ENCODE measurements at regions not wholly inside any gene's neighbourhood (a gene's known extent, or its start where the extent isn't known, plus 50 kb on each side); places are given as distances from the start of the nearest gene placed in this dataset.

GRCh38 chr17:64785011-64785421, 122.9 kb upstream of the SMURF2 start:
- peaks cover 0 to 13% of the 10 kb centered on the region in 2 donors for H3K27me3 ChIP-seq
- no peak overlapping the region for H3K4me3 ChIP-seq
- TF ChIP-seq, protein P1, sequence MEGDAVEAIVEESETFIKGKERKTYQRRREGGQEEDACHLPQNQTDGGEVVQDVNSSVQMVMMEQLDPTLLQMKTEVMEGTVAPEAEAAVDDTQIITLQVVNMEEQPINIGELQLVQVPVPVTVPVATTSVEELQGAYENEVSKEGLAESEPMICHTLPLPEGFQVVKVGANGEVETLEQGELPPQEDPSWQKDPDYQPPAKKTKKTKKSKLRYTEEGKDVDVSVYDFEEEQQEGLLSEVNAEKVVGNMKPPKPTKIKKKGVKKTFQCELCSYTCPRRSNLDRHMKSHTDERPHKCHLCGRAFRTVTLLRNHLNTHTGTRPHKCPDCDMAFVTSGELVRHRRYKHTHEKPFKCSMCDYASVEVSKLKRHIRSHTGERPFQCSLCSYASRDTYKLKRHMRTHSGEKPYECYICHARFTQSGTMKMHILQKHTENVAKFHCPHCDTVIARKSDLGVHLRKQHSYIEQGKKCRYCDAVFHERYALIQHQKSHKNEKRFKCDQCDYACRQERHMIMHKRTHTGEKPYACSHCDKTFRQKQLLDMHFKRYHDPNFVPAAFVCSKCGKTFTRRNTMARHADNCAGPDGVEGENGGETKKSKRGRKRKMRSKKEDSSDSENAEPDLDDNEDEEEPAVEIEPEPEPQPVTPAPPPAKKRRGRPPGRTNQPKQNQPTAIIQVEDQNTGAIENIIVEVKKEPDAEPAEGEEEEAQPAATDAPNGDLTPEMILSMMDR (IDR thresholded peaks at IDR 0.05): no peak
- no peak overlapping the region for H3K27ac ChIP-seq
- H3K36me3 ChIP-seq: peaks cover 36% of the 10 kb centered on the region
- peaks cover 0 to 19% of the 10 kb centered on the region in 2 donors for H3K4me1 ChIP-seq
- DNase-seq (ENCODE audit: low spot score): no peak
- H3K9me3 ChIP-seq: no peaks in the 10 kb centered on the region

GRCh38 chr17:64784353-64785010, 122.4 kb upstream of the SMURF2 start:
- H3K36me3 ChIP-seq: peaks cover 36% of the 10 kb centered on the region
- H3K4me1 ChIP-seq: peaks cover 0 to 24% of the 10 kb centered on the region in 2 donors
- H3K27me3 ChIP-seq: peaks cover 0 to 18% of the 10 kb centered on the region in 2 donors
- H3K4me3 ChIP-seq: no peak overlapping the region
- H3K27ac ChIP-seq: no peak overlapping the region
- DNase-seq (ENCODE audit: low spot score): no peak
- no peaks in the 10 kb centered on the region for H3K9me3 ChIP-seq
- TF ChIP-seq, protein P1 (IDR thresholded peaks at IDR 0.05): no peak

DNA sequence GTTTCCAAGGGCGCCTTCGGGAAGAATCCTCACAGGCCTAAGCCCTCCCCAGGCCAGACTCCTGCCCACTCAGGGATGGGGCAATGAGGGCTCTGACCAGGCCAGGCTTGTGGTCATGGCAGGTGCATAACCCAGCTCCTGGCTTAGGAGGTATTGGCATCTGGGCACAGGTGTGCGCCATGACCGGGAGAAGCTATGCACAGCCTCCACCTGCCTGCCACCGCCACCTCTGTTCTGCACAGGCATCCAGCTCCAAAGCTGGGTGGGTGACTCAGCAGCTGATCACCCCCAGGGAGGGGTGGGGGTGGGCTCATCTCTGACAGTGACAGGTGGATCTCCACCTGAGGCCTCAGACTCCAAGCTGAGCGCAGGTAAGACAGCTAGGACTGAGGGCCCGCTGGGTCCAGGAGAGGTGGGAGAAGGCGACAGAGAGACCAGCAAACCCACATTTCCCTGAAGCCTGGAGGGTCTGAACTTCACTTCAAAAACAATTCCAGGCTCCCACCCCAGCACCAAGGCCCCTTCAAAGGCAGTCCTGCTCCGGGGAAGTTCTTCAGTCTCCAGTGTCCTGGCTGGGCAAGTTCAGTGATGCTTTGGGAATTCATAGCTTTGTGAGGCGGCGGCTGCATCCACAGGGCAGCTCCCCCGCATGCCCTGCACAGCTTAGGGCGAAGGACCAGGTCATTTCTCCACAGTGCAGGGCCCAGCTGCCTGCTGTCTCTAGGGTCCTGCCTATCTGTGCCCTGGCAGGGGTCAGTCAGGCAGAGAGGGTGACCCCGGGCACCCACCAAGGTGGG, 121.6 kb upstream of the SMURF2 start:
- H3K9me3 ChIP-seq: no peaks in the 10 kb centered on the region
- TF ChIP-seq, protein P1 (IDR thresholded peaks at IDR 0.05): no peak
- H3K4me3 ChIP-seq: no peak overlapping the region
- H3K27ac ChIP-seq: no peak overlapping the region
- peaks cover 36% of the 10 kb centered on the region for H3K36me3 ChIP-seq
- peaks cover 0 to 25% of the 10 kb centered on the region in 2 donors for H3K27me3 ChIP-seq
- peaks cover 0 to 32% of the 10 kb centered on the region in 2 donors for H3K4me1 ChIP-seq
- DNase-seq (ENCODE audit: low spot score): no peak

GRCh38 chr17:64783031-64783461, 120.9 kb upstream of the SMURF2 start:
- Histone ChIP-seq H3K9me3 (no peaks in the 10 kb centered on the region), H3K36me3 (peaks cover 36% of the 10 kb centered on the region), H3K27me3 (peaks cover 0 to 25% of the 10 kb centered on the region in 2 donors), H3K4me3 (no peak overlapping the region), H3K4me1 (peaks cover 0 to 38% of the 10 kb centered on the region in 2 donors), H3K27ac (no peak overlapping the region)
- no peak for DNase-seq (ENCODE audit: low spot score)
- TF ChIP-seq, protein P1 (IDR thresholded peaks at IDR 0.05): no peak

DNA sequence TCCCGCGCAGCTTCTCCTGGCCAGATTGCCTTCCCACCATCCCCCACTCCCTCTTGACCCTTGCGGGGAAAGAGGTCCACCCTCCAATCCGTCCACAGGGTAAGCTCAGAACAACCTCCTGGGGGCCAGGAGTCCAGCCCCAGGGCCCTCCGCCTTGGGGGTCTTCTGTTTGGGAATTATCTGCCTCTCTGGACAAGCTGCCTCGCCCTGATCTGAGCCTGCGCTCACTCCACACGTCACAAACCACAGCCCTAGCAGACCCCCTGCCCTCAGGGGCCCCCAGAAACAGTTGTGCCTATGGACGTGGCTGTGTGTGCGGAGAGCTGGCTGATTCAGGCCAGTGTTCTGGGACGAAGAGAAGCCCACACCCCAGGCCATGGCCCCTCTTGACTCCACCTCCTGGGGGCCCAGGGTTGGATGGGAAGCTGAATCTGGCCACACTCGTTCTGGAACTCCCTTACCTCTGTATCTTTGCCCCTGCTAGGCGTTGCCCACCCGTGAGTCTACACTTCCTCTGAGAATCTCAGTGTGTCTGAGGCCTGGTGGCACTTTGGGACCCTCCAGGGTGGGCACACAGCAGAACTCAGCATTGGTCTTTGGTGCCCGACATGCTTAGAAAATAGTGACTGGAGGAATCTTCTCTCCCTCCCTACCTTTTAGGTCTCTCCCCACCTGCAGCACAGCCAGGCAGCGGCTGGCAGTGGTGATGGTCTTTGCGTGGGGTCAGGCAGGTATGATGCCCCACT, 119.9 kb upstream of the SMURF2 start:
- peaks cover 34% of the 10 kb centered on the region for H3K36me3 ChIP-seq
- H3K4me3 ChIP-seq: peak overlapping the region in 1 of 2 donors; percentile 57
- TF ChIP-seq, protein P1 (IDR thresholded peaks at IDR 0.05): no peak
- H3K4me1 ChIP-seq: peaks cover 0 to 48% of the 10 kb centered on the region in 2 donors
- H3K27ac ChIP-seq: peak overlapping the region; percentile 47 to 50
- peaks cover 0 to 25% of the 10 kb centered on the region in 2 donors for H3K27me3 ChIP-seq
- no peaks in the 10 kb centered on the region for H3K9me3 ChIP-seq
- no peak for DNase-seq (ENCODE audit: low spot score)

Data from right atrium auricular region (tissue), 2 donors.